ENCODE measurements at regions not wholly inside any gene's neighbourhood (a gene's known extent, or its start where the extent isn't known, plus 50 kb on each side); places are given as distances from the start of the nearest gene placed in this dataset.

GRCh38 chr14:80101835-80102234 is 109.5 kb downstream of the DIO2 start:
- intact Hi-C loops (cut with micrococcal nuclease) = no loop called here
- H3K9me3 Mint-ChIP-seq = peaks cover 4% of the 10 kb centered on the region
- CTCF ChIA-PET = no interaction called here
- no peak overlapping the region for H3K4me3 Mint-ChIP-seq
- H3K36me3 Mint-ChIP-seq (ENCODE audit: low read depth) = no peaks in the 10 kb centered on the region
- no peak overlapping the region for H3K27ac Mint-ChIP-seq
- H3K4me1 Mint-ChIP-seq (ENCODE audit: low read depth) = no peaks in the 10 kb centered on the region
- no peak for DNase-seq
- no peaks in the 10 kb centered on the region for H3K27me3 Mint-ChIP-seq (ENCODE audit: low read depth)

DNA sequence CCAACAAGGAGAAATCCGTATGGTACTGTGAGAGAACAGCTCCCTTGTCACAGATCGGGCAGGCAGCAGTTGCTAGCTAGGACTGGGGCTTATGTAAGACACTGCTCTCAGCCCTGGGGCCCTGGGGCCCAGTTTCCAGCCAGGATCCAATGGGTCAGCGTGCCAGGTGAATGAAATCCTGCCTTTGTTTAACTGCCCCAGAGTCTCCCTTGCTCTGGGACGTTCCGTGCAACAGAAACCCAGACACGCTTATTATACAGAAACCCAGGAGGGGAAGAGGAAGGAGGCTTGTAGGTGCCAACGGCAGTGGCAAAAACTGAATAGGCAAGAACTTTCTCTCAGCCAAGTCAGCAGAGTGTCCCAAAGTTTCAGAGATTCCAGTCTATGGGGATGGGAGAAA is 110.6 kb downstream of the DIO2 start:
- Mint-ChIP-seq H3K4me1 (ENCODE audit: low read depth) (no peaks in the 10 kb centered on the region), H3K9me3 (peaks cover 5% of the 10 kb centered on the region), H3K27ac (no peak overlapping the region), H3K27me3 (ENCODE audit: low read depth) (no peaks in the 10 kb centered on the region), H3K36me3 (ENCODE audit: low read depth) (no peaks in the 10 kb centered on the region), H3K4me3 (no peak overlapping the region)
- no peak for DNase-seq
- intact Hi-C loops (cut with micrococcal nuclease) = no loop called here
- CTCF ChIA-PET = no interaction called here

DNA sequence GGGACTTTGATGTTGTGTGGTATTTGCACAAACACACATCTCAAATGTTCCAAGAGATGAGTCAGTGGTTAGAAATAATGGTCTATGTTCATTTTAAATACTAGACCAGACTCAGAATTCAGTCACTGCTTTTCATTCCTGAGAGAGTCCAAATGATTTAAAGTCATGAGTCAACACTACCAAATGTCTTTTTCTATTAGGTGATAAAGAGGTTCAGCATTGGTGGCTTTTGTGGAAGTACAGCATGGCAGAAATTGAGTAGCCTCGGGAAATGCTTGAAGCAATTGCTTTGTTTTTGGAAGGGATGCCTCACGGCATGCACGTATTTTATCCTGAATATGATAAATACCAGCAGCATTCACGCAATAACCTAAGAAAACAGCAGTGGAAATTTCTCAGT is 115.7 kb downstream of the DIO2 start:
- Mint-ChIP-seq H3K4me1 (ENCODE audit: low read depth) (no peaks in the 10 kb centered on the region), H3K27ac (no peak overlapping the region), H3K9me3 (peaks cover 5% of the 10 kb centered on the region), H3K4me3 (no peak overlapping the region), H3K27me3 (ENCODE audit: low read depth) (no peaks in the 10 kb centered on the region), H3K36me3 (ENCODE audit: low read depth) (no peaks in the 10 kb centered on the region)
- intact Hi-C loops (cut with micrococcal nuclease) = no loop called here
- CTCF ChIA-PET = no interaction called here
- no peak for DNase-seq

DNA sequence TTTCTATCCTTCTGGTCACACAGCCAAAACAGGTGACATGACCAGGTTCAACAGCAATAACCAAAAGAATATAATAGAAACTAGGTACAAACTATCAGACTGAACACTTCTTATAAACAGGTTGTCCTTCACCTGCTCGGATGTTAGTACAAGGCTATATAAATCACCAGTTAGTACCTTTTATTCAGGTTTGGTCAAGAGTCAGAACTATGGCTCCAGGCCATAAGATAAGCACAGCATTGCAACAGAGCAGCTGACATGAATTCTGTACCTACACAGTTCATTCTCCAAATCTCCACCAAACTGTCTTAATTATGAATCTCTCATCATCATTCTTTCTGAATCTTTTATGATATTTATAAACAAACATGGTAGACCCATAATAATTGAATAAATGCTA is 123.9 kb downstream of the DIO2 start:
- no peak for DNase-seq
- no peaks in the 10 kb centered on the region for H3K36me3 Mint-ChIP-seq (ENCODE audit: low read depth)

DNA sequence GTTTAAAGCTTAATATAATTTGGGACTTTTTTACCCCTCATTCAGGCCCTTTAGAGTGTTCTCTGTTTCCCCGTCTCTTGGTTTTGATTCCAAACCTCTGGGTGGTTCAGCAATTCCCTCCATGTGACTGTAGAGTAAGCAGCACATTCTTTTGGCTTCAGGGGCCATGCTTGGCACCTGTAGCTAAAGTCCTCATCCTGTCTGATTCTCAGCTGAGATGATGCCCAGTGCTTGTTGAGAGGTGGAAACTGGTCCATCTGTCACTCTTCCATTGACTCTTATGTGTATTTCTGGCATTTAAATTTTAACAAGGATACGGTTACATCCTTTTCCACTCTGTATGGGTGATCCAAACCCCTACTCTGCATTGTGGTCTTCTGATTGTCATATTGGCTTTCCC is 127.1 kb downstream of the DIO2 start:
- no peak overlapping the region for H3K4me3 Mint-ChIP-seq
- intact Hi-C loops (cut with micrococcal nuclease) = no loop called here
- CTCF ChIA-PET = no interaction called here
- H3K36me3 Mint-ChIP-seq (ENCODE audit: low read depth) = no peaks in the 10 kb centered on the region
- no peak for DNase-seq
- no peak overlapping the region for H3K27ac Mint-ChIP-seq
- H3K4me1 Mint-ChIP-seq (ENCODE audit: low read depth) = no peaks in the 10 kb centered on the region
- H3K27me3 Mint-ChIP-seq (ENCODE audit: low read depth) = peaks cover 2% of the 10 kb centered on the region
- H3K9me3 Mint-ChIP-seq = peaks cover 2% of the 10 kb centered on the region

More for the DNA sequence above, 123.9 kb downstream of the DIO2 start:
- intact Hi-C loops (cut with micrococcal nuclease) = no loop called here
- Mint-ChIP-seq H3K4me1 (ENCODE audit: low read depth) (no peaks in the 10 kb centered on the region), H3K27ac (no peak overlapping the region), H3K4me3 (no peak overlapping the region), H3K9me3 (peaks cover 2% of the 10 kb centered on the region), H3K27me3 (ENCODE audit: low read depth) (peaks cover 2% of the 10 kb centered on the region)
- CTCF ChIA-PET = no interaction called here

- DNase-seq = no peak
- Mint-ChIP-seq H3K36me3 (ENCODE audit: low read depth) (no peaks in the 10 kb centered on the region), H3K27me3 (ENCODE audit: low read depth) (no peaks in the 10 kb centered on the region), H3K27ac (no peak overlapping the region), H3K9me3 (no peaks in the 10 kb centered on the region), H3K4me1 (ENCODE audit: low read depth) (no peaks in the 10 kb centered on the region), H3K4me3 (no peak overlapping the region)
- CTCF ChIA-PET = no interaction called here
- intact Hi-C loops (cut with micrococcal nuclease) = no loop called here
These were observed 130.7 kb downstream of the DIO2 start for GRCh38 chr14:80080601-80081000.

- CTCF ChIA-PET = no interaction called here
- no peaks in the 10 kb centered on the region for H3K4me1 Mint-ChIP-seq (ENCODE audit: low read depth)
- no peak for DNase-seq
- no peaks in the 10 kb centered on the region for H3K36me3 Mint-ChIP-seq (ENCODE audit: low read depth)
- H3K27ac Mint-ChIP-seq = no peak overlapping the region
- H3K4me3 Mint-ChIP-seq = no peak overlapping the region
- intact Hi-C loops (cut with micrococcal nuclease) = no loop called here
- no peaks in the 10 kb centered on the region for H3K27me3 Mint-ChIP-seq (ENCODE audit: low read depth)
- peaks cover 2% of the 10 kb centered on the region for H3K9me3 Mint-ChIP-seq
These were observed 132.8 kb downstream of the DIO2 start for GRCh38 chr14:80078501-80078900.

GRCh38 chr14:80077262-80077661 is 134.0 kb downstream of the DIO2 start:
- no peak for DNase-seq
- intact Hi-C loops (cut with micrococcal nuclease) = no loop called here
- Mint-ChIP-seq H3K4me3 (no peak overlapping the region), H3K27ac (no peak overlapping the region), H3K9me3 (peaks cover 6% of the 10 kb centered on the region), H3K4me1 (ENCODE audit: low read depth) (no peaks in the 10 kb centered on the region), H3K36me3 (ENCODE audit: low read depth) (no peaks in the 10 kb centered on the region), H3K27me3 (ENCODE audit: low read depth) (no peaks in the 10 kb centered on the region)
- CTCF ChIA-PET = no interaction called here

GRCh38 chr14:80074900-80075574 is 136.3 kb downstream of the DIO2 start:
- Mint-ChIP-seq H3K36me3 (ENCODE audit: low read depth) (no peaks in the 10 kb centered on the region), H3K4me1 (ENCODE audit: low read depth) (no peaks in the 10 kb centered on the region), H3K27me3 (ENCODE audit: low read depth) (no peaks in the 10 kb centered on the region), H3K4me3 (no peak overlapping the region), H3K27ac (no peak overlapping the region), H3K9me3 (peaks cover 11% of the 10 kb centered on the region)
- intact Hi-C loops (cut with micrococcal nuclease) = no loop called here
- CTCF ChIA-PET = no interaction called here
- no peak for DNase-seq

GRCh38 chr14:80059041-80059440 is 152.3 kb downstream of the DIO2 start:
- CTCF ChIA-PET = no interaction called here
- H3K4me1 Mint-ChIP-seq (ENCODE audit: low read depth) = no peaks in the 10 kb centered on the region
- DNase-seq = no peak
- H3K27ac Mint-ChIP-seq = no peak overlapping the region
- peaks cover 2% of the 10 kb centered on the region for H3K27me3 Mint-ChIP-seq (ENCODE audit: low read depth)
- no peaks in the 10 kb centered on the region for H3K9me3 Mint-ChIP-seq
- H3K4me3 Mint-ChIP-seq = no peak overlapping the region
- intact Hi-C loops (cut with micrococcal nuclease) = loop anchor here (5.0 kb wide), 1 partner anchor 928 kb away; no protein-coding TSS in a partner anchor
- no peaks in the 10 kb centered on the region for H3K36me3 Mint-ChIP-seq (ENCODE audit: low read depth)

DNA sequence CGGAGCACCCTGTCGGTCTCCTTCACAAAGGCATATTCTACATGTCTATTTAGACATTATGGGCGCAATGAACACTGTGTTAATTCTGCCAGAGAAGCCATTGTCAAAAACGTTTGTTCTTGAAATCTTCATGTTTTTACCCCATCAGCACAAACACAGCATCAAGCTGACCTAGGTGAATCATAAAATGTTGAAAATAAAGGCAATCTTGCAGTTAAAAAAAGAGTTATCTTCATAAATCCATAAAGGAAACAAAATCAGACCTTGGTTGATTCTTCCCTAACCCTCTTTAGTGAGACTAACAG is 154.9 kb downstream of the DIO2 start:
- Mint-ChIP-seq H3K27me3 (ENCODE audit: low read depth) (peaks cover 2% of the 10 kb centered on the region), H3K4me3 (no peak overlapping the region), H3K36me3 (ENCODE audit: low read depth) (no peaks in the 10 kb centered on the region), H3K9me3 (no peaks in the 10 kb centered on the region), H3K4me1 (ENCODE audit: low read depth) (no peaks in the 10 kb centered on the region), H3K27ac (no peak overlapping the region)
- intact Hi-C loops (cut with micrococcal nuclease) = loop anchor here (1.0 to 5.0 kb wide), 2 partner anchors 794 to 931 kb away; no protein-coding TSS in a partner anchor
- DNase-seq = no peak
- CTCF ChIA-PET = interaction anchor here (1.2 kb wide), 1 partner anchor 209 kb away, joined by 3 read pairs; no protein-coding TSS in a partner anchor

GRCh38 chr14:80055667-80056496 is 155.4 kb downstream of the DIO2 start:
- Mint-ChIP-seq H3K27me3 (ENCODE audit: low read depth) (peaks cover 2% of the 10 kb centered on the region), H3K4me3 (no peak overlapping the region), H3K4me1 (ENCODE audit: low read depth) (no peaks in the 10 kb centered on the region), H3K36me3 (ENCODE audit: low read depth) (no peaks in the 10 kb centered on the region), H3K27ac (no peak overlapping the region), H3K9me3 (no peaks in the 10 kb centered on the region)
- DNase-seq = peak; percentile 12
- intact Hi-C loops (cut with micrococcal nuclease) = loop anchor here (1.0 to 5.0 kb wide), 2 partner anchors 794 to 931 kb away; no protein-coding TSS in a partner anchor
- CTCF ChIA-PET = interaction anchor here (0.6 to 1.2 kb wide), 2 partner anchors 208 to 1404 kb away, joined by 3 to 8 read pairs; no protein-coding TSS in a partner anchor

- Mint-ChIP-seq H3K27ac (no peak overlapping the region), H3K4me3 (no peak overlapping the region), H3K36me3 (ENCODE audit: low read depth) (no peaks in the 10 kb centered on the region), H3K4me1 (ENCODE audit: low read depth) (no peaks in the 10 kb centered on the region), H3K27me3 (ENCODE audit: low read depth) (peaks cover 2% of the 10 kb centered on the region), H3K9me3 (no peaks in the 10 kb centered on the region)
- intact Hi-C loops (cut with micrococcal nuclease) = loop anchor here (5.0 kb wide), 1 partner anchor 932 kb away; no protein-coding TSS in a partner anchor
- CTCF ChIA-PET = no interaction called here
- DNase-seq = no peak
These were observed 156.1 kb downstream of the DIO2 start for GRCh38 chr14:80055226-80055625.
